Mesenchymal stem cell (in vitro differentiated cells and primary cell): ENCODE measurements at regions not wholly inside any gene's neighbourhood (a gene's known extent, or its start where the extent isn't known, plus 50 kb on each side); places are given as distances from the start of the nearest gene placed in this dataset.

Experiments
- DNase-seq: peaks from one replicate; pipeline ENCODE4 v3.0.0-alpha.2; 2013
- H2AFZ ChIP-seq: one replicate; pipeline ENCODE4 v1.6.1; 2013; ENCODE audit warnings: low read depth, mild to moderate bottlenecking, control low read depth, inconsistent platforms, low read length, moderate library complexity
- H2AK5ac ChIP-seq: 2 replicates; pipeline ENCODE4 v1.6.1; 2013; ENCODE audit warnings: low read length, moderate library complexity, mild to moderate bottlenecking, inconsistent platforms; ENCODE audit not compliant: severe bottlenecking
- H2BK120ac ChIP-seq: one replicate; pipeline ENCODE4 v1.6.1; 2013; ENCODE audit warnings: low read depth, mild to moderate bottlenecking, inconsistent platforms, low read length, moderate library complexity
- H2BK12ac ChIP-seq, 2 experiments: one replicate each; pipeline ENCODE4 v1.6.1; 2013; ENCODE audit warnings: inconsistent platforms in 2 of 2, low read length in 2 of 2, mild to moderate bottlenecking in 2 of 2, moderate library complexity in 2 of 2, control low read depth in 1 of 2
- H2BK15ac ChIP-seq: one replicate; pipeline ENCODE4 v1.6.1; 2013; ENCODE audit warnings: mild to moderate bottlenecking, low read depth, inconsistent platforms; ENCODE audit not compliant: poor library complexity, severe bottlenecking
- H2BK5ac ChIP-seq: 2 replicates; pipeline ENCODE4 v1.6.1; 2013; ENCODE audit warnings: low read depth, mild to moderate bottlenecking, low read length, control low read depth, inconsistent platforms; ENCODE audit not compliant: poor library complexity, severe bottlenecking
- H3K14ac ChIP-seq, 2 experiments: one replicate each; pipeline ENCODE4 v1.6.1; 2013; ENCODE audit warnings: inconsistent platforms in 2 of 2, low read length in 2 of 2, control low read depth in 1 of 2, mild to moderate bottlenecking in 1 of 2, moderate library complexity in 1 of 2
- H3K18ac ChIP-seq, 2 experiments: one replicate each; pipeline ENCODE4 v1.6.1; 2013; ENCODE audit warnings: inconsistent platforms in 2 of 2, low read length in 2 of 2, control low read depth in 1 of 2, low read depth in 1 of 2, mild to moderate bottlenecking in 1 of 2
- H3K23ac ChIP-seq, 2 experiments: one replicate each; pipeline ENCODE4 v1.6.1; 2013; ENCODE audit warnings: inconsistent platforms in 2 of 2, low read length in 2 of 2, mild to moderate bottlenecking in 2 of 2, moderate library complexity in 2 of 2, control low read depth in 1 of 2
- H3K27ac ChIP-seq: 2 replicates; pipeline ENCODE4 v1.5.1; 2013; ENCODE audit warnings: mild to moderate bottlenecking, moderate library complexity, low read length, control low read depth, inconsistent platforms; ENCODE audit not compliant: poor library complexity, severe bottlenecking
- H3K27me3 ChIP-seq, 2 experiments: 2 replicates each; pipeline versions ENCODE4 v1.6.1 to v1.7.0; 2013; ENCODE audit warnings: low read length in 2 of 2, mild to moderate bottlenecking in 2 of 2, moderate library complexity in 2 of 2, control low read depth in 1 of 2, inconsistent platforms in 1 of 2; ENCODE audit not compliant: control insufficient read depth in 1 of 2, insufficient read depth in 1 of 2
- H3K36me3 ChIP-seq, 2 experiments: 2 replicates each; pipeline versions ENCODE4 v1.6.1 to v1.7.0; 2013; ENCODE audit warnings: low read length in 2 of 2, control low read depth in 1 of 2, inconsistent platforms in 1 of 2, low read depth in 1 of 2, mild to moderate bottlenecking in 1 of 2; ENCODE audit not compliant: insufficient read depth in 2 of 2, control insufficient read depth in 1 of 2
- H3K4ac ChIP-seq, 2 experiments: one replicate each; pipeline ENCODE4 v1.6.1; 2013; ENCODE audit warnings: inconsistent platforms in 2 of 2, low read length in 2 of 2, mild to moderate bottlenecking in 2 of 2, moderate library complexity in 2 of 2, control low read depth in 1 of 2, low read depth in 1 of 2
- H3K4me1 ChIP-seq: 2 replicates; pipeline ENCODE4 v1.6.1; 2013; ENCODE audit warnings: low read depth, low read length, control low read depth; ENCODE audit not compliant: control insufficient read depth, insufficient read depth
- H3K4me2 ChIP-seq: 2 replicates; pipeline ENCODE4 v1.6.1; 2013; ENCODE audit warnings: low read length, mild to moderate bottlenecking, inconsistent platforms; ENCODE audit not compliant: poor library complexity, severe bottlenecking
- H3K4me3 ChIP-seq, 2 experiments: 2 replicates each; pipeline versions ENCODE4 v1.5.1 to v1.7.0; 2013; ENCODE audit warnings: low read length in 2 of 2, mild to moderate bottlenecking in 2 of 2, control low read depth in 1 of 2, low read depth in 1 of 2; ENCODE audit not compliant: insufficient read depth in 1 of 2
- H3K79me1 ChIP-seq: replicated peaks from 2 replicates; pipeline ENCODE4 v1.6.1; 2013; ENCODE audit warnings: mild to moderate bottlenecking, control low read depth, low read length, inconsistent platforms; ENCODE audit not compliant: poor library complexity, severe bottlenecking
- H3K9ac ChIP-seq: 2 replicates; pipeline ENCODE4 v1.7.0; 2013; ENCODE audit warnings: mild to moderate bottlenecking, low read length, moderate library complexity
- H3K9me3 ChIP-seq: 2 replicates; pipeline ENCODE4 v1.7.0; 2013; ENCODE audit warnings: mild to moderate bottlenecking, low read length; ENCODE audit not compliant: control insufficient read depth
- H4K8ac ChIP-seq: one replicate; pipeline ENCODE4 v1.6.1; 2013; ENCODE audit warnings: inconsistent platforms, mild to moderate bottlenecking, low read length, moderate library complexity
- H4K91ac ChIP-seq: one replicate; pipeline ENCODE4 v1.6.1; 2013; ENCODE audit warnings: mild to moderate bottlenecking, low read length, inconsistent platforms
- WGBS: methylation state at CpG from one replicate; pipeline ENCODE4 v1.1.7; 2013; ENCODE audit warnings: mixed read lengths; 5-methylcytosine and 5-hydroxymethylcytosine counted together

GRCh38 chr13:95361686-95362085 is 60.4 kb upstream of the ABCC4 start:
- no peak overlapping the region for H4K91ac ChIP-seq
- no peak overlapping the region for H2AFZ ChIP-seq
- H3K4me1 ChIP-seq = no peaks in the 10 kb centered on the region
- no peak overlapping the region for H3K14ac ChIP-seq
- peaks cover 0 to 8% of the 10 kb centered on the region in 2 experiments for H3K27me3 ChIP-seq
- no peaks in the 10 kb centered on the region for H3K36me3 ChIP-seq
- 69% methylated on average over 3 of the region's 3 CpGs for WGBS
- H3K4me3 ChIP-seq = no peak overlapping the region
- no peaks in the 10 kb centered on the region for H3K9me3 ChIP-seq
- H3K4ac ChIP-seq = no peak overlapping the region
- H3K18ac ChIP-seq = no peak overlapping the region
- H2AK5ac ChIP-seq = no peak overlapping the region
- no peak overlapping the region for H2BK15ac ChIP-seq
- H2BK12ac ChIP-seq = no peak overlapping the region
- DNase-seq = no peak
- no peak overlapping the region for H4K8ac ChIP-seq
- no peak overlapping the region for H3K27ac ChIP-seq
- no peak overlapping the region for H3K4me2 ChIP-seq
- H3K9ac ChIP-seq = no peak overlapping the region
- H3K23ac ChIP-seq = no peak overlapping the region
- H3K79me1 ChIP-seq = no peaks in the 10 kb centered on the region
- H2BK5ac ChIP-seq = no peak overlapping the region
- no peak overlapping the region for H2BK120ac ChIP-seq

GRCh38 chr13:95362666-95363065 is 61.4 kb upstream of the ABCC4 start:
- H2AK5ac ChIP-seq = no peak overlapping the region
- no peaks in the 10 kb centered on the region for H3K36me3 ChIP-seq
- H2BK12ac ChIP-seq = no peak overlapping the region
- no peak overlapping the region for H3K23ac ChIP-seq
- no peak overlapping the region for H3K4me2 ChIP-seq
- WGBS = 92% methylated on average over 3 of the region's 5 CpGs
- H4K8ac ChIP-seq = no peak overlapping the region
- no peak overlapping the region for H2AFZ ChIP-seq
- no peak overlapping the region for H3K27ac ChIP-seq
- no peak overlapping the region for H2BK120ac ChIP-seq
- peaks cover 0 to 5% of the 10 kb centered on the region in 2 experiments for H3K27me3 ChIP-seq
- H3K79me1 ChIP-seq = no peaks in the 10 kb centered on the region
- H3K9ac ChIP-seq = no peak overlapping the region
- H2BK15ac ChIP-seq = no peak overlapping the region
- no peak overlapping the region for H3K4me3 ChIP-seq
- no peak overlapping the region for H3K14ac ChIP-seq
- no peaks in the 10 kb centered on the region for H3K4me1 ChIP-seq
- H4K91ac ChIP-seq = no peak overlapping the region
- no peak overlapping the region for H3K18ac ChIP-seq
- H2BK5ac ChIP-seq = no peak overlapping the region
- no peak for DNase-seq
- H3K4ac ChIP-seq = no peak overlapping the region
- no peaks in the 10 kb centered on the region for H3K9me3 ChIP-seq

- Histone ChIP-seq H2AFZ (no peak overlapping the region), H2BK120ac (no peak overlapping the region), H2AK5ac (no peak overlapping the region), H3K9me3 (no peaks in the 10 kb centered on the region), H3K4me2 (no peak overlapping the region), H4K8ac (no peak overlapping the region), H2BK15ac (no peak overlapping the region), H3K4me3 (no peak overlapping the region), H3K4me1 (no peaks in the 10 kb centered on the region), H3K79me1 (no peaks in the 10 kb centered on the region), H4K91ac (no peak overlapping the region), H2BK5ac (no peak overlapping the region), H3K4ac (no peak overlapping the region), H3K23ac (no peak overlapping the region), H3K27me3 (peaks cover 0 to 3% of the 10 kb centered on the region in 2 experiments), H3K9ac (no peak overlapping the region), H3K27ac (no peak overlapping the region), H2BK12ac (no peak overlapping the region), H3K14ac (no peak overlapping the region), H3K36me3 (no peaks in the 10 kb centered on the region), H3K18ac (no peak overlapping the region)
- 82% methylated on average over 4 of the region's 6 CpGs for WGBS
- DNase-seq = no peak
Observed at GRCh38 chr13:95367309-95367843, 66.1 kb upstream of the ABCC4 start.

GRCh38 chr13:95368998-95369397 is 67.7 kb upstream of the ABCC4 start:
- Histone ChIP-seq H3K4me2 (no peak overlapping the region), H2BK5ac (no peak overlapping the region), H2AFZ (no peak overlapping the region), H4K91ac (no peak overlapping the region), H3K4me3 (no peak overlapping the region), H2AK5ac (no peak overlapping the region), H3K27me3 (peaks cover 0 to 3% of the 10 kb centered on the region in 2 experiments), H3K27ac (no peak overlapping the region), H2BK120ac (no peak overlapping the region), H3K4ac (no peak overlapping the region), H3K9me3 (no peaks in the 10 kb centered on the region), H3K18ac (no peak overlapping the region), H2BK12ac (no peak overlapping the region), H4K8ac (no peak overlapping the region), H3K9ac (no peak overlapping the region), H2BK15ac (no peak overlapping the region), H3K4me1 (no peaks in the 10 kb centered on the region), H3K79me1 (no peaks in the 10 kb centered on the region), H3K23ac (no peak overlapping the region), H3K14ac (no peak overlapping the region), H3K36me3 (no peaks in the 10 kb centered on the region)
- 91% methylated on average over 4 of the region's 4 CpGs for WGBS
- no peak for DNase-seq
